ENCODE measurements at regions not wholly inside any gene's neighbourhood (a gene's known extent, or its start where the extent isn't known, plus 50 kb on each side); places are given as distances from the start of the nearest gene placed in this dataset.

DNA sequence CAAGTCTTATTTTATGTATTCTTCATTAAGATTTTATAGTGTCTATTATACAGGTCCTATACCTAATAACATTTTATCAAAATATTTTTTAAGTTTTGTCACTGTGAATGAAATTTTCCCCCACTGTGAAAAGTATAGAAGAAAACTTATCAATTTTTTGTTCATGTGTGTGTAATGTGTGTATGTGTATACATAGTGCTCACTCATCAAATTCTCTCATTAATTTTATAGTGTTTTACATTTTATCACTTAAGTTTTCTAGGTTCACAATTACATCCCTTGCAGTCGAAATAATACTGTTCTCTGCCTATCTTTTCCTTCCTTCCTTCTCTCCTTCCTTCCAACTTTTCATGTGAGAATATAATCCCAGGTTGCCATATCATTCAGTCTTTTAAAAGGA, 93.2 kb upstream of the FBXO11 start:
- H3K4me3 ChIP-seq (ENCODE audit: low read depth, low read length) = no peak overlapping the region
- TF ChIP-seq, protein P1, sequence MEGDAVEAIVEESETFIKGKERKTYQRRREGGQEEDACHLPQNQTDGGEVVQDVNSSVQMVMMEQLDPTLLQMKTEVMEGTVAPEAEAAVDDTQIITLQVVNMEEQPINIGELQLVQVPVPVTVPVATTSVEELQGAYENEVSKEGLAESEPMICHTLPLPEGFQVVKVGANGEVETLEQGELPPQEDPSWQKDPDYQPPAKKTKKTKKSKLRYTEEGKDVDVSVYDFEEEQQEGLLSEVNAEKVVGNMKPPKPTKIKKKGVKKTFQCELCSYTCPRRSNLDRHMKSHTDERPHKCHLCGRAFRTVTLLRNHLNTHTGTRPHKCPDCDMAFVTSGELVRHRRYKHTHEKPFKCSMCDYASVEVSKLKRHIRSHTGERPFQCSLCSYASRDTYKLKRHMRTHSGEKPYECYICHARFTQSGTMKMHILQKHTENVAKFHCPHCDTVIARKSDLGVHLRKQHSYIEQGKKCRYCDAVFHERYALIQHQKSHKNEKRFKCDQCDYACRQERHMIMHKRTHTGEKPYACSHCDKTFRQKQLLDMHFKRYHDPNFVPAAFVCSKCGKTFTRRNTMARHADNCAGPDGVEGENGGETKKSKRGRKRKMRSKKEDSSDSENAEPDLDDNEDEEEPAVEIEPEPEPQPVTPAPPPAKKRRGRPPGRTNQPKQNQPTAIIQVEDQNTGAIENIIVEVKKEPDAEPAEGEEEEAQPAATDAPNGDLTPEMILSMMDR (conservative IDR thresholded peaks at IDR 0.05; ENCODE audit: low read depth, low read length) = no peak
- no peak for DNase-seq (ENCODE audit: low read depth)

DNA sequence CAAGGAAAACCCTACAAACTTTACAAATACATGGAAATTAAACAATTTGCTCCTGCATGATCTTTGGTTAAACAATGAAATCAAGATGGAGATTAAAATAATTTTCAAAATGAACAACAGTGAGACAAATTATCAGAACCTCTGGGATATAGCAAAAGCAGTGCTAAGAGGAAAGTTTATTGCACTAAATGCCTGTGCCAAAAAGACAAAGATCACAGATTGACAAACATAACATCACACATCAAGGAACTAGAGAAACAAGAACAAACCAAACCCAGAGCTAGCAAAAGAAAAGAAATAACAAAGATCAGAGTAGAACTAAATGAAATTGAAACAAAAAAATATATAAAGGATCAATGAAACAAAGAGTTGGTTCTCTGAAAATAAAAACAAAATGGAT, 95.2 kb upstream of the FBXO11 start:
- TF ChIP-seq, protein P1 (conservative IDR thresholded peaks at IDR 0.05; ENCODE audit: low read depth, low read length) = no peak
- no peak for DNase-seq (ENCODE audit: low read depth)
- H3K4me3 ChIP-seq (ENCODE audit: low read depth, low read length) = no peak overlapping the region

DNA sequence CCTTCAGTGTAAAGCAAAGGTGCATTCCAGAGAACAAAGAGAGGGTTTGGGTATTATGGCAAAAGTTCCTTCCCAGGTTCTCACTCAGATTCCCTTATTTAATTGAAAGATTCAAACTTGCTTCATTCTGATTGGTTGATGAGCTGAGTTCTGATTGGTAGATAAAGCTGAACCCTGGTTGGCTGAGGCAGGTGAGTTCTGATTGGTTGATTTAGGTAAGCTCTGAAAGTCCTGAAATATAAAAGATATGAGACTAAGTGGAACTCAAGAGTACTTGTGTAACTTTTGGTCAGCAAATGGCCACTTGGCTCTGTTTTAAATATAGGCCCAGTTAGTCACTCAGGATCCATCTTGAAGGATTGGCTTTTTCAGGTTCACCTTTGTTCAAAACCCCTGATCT, 99.8 kb upstream of the FBXO11 start:
- DNase-seq (ENCODE audit: low read depth) = no peak
- H3K4me3 ChIP-seq (ENCODE audit: low read depth, low read length) = no peak overlapping the region
- TF ChIP-seq, protein P1 (conservative IDR thresholded peaks at IDR 0.05; ENCODE audit: low read depth, low read length) = no peak

DNA sequence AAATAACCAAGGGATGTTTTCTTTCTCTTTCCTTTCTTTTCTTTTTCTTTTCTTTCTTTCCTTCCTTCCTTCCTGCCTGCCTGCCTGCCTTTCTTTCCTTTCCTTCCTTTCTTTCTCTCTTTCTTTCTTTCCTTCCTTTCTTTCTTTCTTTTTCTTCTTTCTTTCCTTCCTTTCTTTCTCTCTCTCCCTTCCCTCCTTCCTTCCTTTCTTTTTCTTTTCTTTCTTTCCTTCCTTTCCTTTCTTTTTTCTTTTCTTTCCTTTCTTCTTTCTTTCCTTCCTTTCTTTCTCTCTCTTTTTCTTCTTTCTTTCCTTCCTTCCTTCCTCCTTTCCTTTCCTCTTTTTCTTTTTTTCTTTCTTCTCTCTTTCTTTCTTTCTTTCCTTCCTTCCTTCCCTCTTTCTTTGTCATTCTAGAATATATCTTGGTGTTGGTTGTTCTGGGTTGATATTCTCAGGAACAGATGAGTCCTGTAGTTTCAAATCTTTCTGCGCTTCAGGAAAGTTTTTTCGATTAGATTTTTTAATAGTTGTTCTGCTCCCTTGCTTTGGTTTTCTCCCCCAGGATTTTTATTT, 101.5 kb upstream of the FBXO11 start:
- no peak overlapping the region for H3K4me3 ChIP-seq (ENCODE audit: low read depth, low read length)
- DNase-seq (ENCODE audit: low read depth) = no peak
- TF ChIP-seq, protein P1 (conservative IDR thresholded peaks at IDR 0.05; ENCODE audit: low read depth, low read length) = no peak

DNA sequence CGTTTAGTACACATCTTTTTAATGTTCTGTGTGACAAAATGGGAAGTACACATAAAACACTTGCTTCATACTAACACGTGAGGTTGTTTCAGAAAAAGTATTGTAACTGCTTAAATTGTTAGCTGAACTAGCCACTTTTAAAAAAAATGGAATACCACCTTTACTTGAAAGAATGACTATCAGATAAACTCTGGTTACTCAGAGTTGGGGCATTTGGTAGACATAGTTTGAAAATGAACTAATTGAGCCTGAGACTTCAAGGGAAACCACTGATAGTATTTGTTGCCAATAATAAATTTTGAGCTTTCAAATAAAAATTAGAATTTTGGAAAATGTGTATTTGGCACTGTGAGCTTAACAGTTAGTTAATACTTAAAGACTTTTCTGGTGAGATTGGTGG, 103.0 kb upstream of the FBXO11 start:
- TF ChIP-seq, protein P1 (conservative IDR thresholded peaks at IDR 0.05; ENCODE audit: low read depth, low read length) = no peak
- H3K4me3 ChIP-seq (ENCODE audit: low read depth, low read length) = no peak overlapping the region
- no peak for DNase-seq (ENCODE audit: low read depth)

DNA sequence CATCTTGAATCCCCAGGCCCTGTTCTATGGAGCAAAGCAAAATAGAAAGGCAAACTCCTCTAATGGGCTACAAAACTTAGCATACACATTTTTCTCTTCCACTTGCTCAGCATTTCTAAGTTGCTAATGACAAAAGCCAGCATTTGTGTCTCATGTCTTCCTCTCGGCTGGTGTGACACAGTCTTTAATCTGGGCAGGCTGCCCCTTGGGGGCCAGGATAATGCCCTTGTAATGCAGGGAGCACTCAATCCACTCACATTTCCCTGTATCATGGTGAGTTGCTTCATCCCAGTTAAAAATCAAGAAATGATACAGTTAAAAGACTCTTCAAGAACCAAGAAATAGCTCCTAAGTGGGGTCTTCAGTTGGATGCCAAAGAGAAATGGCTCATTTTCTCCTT, 109.1 kb upstream of the FBXO11 start:
- no peak overlapping the region for H3K4me3 ChIP-seq (ENCODE audit: low read depth, low read length)
- TF ChIP-seq, protein P1 (conservative IDR thresholded peaks at IDR 0.05; ENCODE audit: low read depth, low read length) = no peak
- DNase-seq (ENCODE audit: low read depth) = no peak

DNA sequence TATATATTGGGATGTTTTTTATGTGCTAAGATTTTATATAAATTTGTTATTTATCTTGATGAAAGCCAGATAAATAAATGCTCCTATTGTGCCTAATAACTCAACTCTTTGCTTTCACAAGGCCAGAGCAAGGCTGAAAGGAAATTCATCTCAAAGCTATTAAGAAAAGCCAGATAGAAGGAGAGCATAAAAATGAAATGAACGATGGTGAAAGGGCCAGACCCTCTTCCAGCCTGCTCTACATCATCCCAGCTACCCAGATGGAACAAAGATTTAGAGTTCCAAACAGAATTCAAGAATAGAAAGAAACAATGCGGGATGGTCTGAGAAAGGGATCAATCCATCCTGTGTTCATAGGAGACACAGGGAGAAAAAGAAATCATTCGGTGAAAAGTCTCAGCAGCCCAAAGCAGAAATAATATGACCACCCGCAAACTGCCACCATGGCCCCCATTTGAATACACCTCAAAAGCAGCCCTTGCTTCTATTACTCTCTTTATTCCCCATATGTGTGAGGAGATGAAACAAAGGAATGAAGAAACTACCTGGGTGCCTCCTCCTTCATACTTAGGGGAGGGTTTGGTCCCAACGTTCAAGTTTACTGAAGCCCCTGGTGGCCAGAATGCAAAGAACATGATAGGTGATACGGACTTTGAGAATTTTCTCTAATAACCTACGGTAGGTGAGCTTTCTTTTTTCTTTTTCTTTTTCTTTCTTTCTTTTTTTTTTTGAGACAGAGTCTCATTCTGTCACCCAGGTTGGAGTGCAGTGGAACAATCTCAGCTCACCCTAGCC, 110.1 kb upstream of the FBXO11 start:
- no peak for DNase-seq (ENCODE audit: low read depth)

More for the DNA sequence above, 110.1 kb upstream of the FBXO11 start:
- no peak overlapping the region for H3K4me3 ChIP-seq (ENCODE audit: low read depth, low read length)
- TF ChIP-seq, protein P1 (conservative IDR thresholded peaks at IDR 0.05; ENCODE audit: low read depth, low read length) = peak; percentile 40

Data from epithelial cell of proximal tubule (primary cell).